ENCODE measurements at regions not wholly inside any gene's neighbourhood (a gene's known extent, or its start where the extent isn't known, plus 50 kb on each side); places are given as distances from the start of the nearest gene placed in this dataset.

DNA sequence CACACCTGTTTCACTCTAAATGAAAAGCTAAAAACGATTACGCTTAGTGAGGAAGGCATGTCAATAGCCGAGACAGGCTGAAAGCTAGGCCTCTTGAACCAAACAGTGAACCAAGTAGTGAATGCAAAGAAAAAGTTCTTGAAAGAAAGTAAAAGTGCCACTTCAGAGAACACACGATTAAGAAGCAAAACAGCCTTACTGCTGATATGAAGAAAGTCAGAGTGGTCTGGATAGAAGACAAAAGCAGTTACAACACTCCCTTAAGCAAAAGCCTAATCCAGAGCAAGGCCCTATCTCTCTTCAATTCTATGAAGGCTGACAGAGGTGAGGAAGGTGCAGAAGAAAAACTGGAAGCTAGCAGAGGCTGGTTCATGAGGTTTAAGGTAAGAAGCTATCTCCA lies 130.7 kb downstream of the SIPA1L2 start:
- TF ChIP-seq, protein P1, sequence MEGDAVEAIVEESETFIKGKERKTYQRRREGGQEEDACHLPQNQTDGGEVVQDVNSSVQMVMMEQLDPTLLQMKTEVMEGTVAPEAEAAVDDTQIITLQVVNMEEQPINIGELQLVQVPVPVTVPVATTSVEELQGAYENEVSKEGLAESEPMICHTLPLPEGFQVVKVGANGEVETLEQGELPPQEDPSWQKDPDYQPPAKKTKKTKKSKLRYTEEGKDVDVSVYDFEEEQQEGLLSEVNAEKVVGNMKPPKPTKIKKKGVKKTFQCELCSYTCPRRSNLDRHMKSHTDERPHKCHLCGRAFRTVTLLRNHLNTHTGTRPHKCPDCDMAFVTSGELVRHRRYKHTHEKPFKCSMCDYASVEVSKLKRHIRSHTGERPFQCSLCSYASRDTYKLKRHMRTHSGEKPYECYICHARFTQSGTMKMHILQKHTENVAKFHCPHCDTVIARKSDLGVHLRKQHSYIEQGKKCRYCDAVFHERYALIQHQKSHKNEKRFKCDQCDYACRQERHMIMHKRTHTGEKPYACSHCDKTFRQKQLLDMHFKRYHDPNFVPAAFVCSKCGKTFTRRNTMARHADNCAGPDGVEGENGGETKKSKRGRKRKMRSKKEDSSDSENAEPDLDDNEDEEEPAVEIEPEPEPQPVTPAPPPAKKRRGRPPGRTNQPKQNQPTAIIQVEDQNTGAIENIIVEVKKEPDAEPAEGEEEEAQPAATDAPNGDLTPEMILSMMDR (IDR thresholded peaks at IDR 0.05; ENCODE audit: extremely low read depth in 1 of 2, insufficient read depth in 1 of 2, low read depth in 1 of 2, low read length in 2 of 2) = no peak
- TF ChIP-seq MYC (IDR thresholded peaks at IDR 0.05; ENCODE audit: low read depth, low read length) = no peak

Data from endothelial cell of umbilical vein (primary cell).